ENCODE measurements at regions not wholly inside any gene's neighbourhood (a gene's known extent, or its start where the extent isn't known, plus 50 kb on each side); places are given as distances from the start of the nearest gene placed in this dataset.

DNA sequence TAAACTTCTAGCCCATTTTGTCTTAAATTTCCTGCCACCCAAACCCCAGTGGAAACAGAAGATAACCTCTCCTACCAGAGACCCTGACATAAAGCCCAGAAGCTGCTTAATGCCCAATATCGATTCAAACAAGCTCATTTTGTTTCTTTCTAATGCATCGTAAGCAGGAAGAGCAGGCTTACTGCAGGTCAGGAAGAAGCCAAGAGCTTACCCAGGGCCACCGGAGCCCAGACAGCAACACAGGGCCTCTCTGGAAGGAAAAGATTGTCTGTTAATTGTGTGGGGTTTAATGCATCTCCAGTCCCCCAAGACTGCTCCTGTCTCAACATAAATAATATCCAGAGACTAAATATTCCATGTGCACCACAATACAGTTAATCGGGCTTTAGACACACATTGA, 177.3 kb upstream of the NOCT start:
- no peaks in the 10 kb centered on the region for H3K27me3 ChIP-seq (ENCODE audit: insufficient read depth, low read length, poor library complexity, severe bottlenecking)
- no peaks in the 10 kb centered on the region for H3K9me2 ChIP-seq (replicated peaks; ENCODE audit: low read depth, low read length)
- H3K36me3 ChIP-seq (ENCODE audit: insufficient read depth, low read length), result no peaks in the 10 kb centered on the region
- H4K20me1 ChIP-seq (ENCODE audit: insufficient read depth, low read length, poor library complexity, severe bottlenecking), result no peaks in the 10 kb centered on the region
- no peaks in the 10 kb centered on the region for H3K4me1 ChIP-seq (ENCODE audit: insufficient read depth, low read length, poor library complexity, severe bottlenecking)
- no peaks in the 10 kb centered on the region for H3K79me2 ChIP-seq (ENCODE audit: insufficient read depth, low read length)
- H3K4me3 ChIP-seq (ENCODE audit: low read length, poor library complexity, severe bottlenecking), result no peak overlapping the region
- TF ChIP-seq, protein P1, sequence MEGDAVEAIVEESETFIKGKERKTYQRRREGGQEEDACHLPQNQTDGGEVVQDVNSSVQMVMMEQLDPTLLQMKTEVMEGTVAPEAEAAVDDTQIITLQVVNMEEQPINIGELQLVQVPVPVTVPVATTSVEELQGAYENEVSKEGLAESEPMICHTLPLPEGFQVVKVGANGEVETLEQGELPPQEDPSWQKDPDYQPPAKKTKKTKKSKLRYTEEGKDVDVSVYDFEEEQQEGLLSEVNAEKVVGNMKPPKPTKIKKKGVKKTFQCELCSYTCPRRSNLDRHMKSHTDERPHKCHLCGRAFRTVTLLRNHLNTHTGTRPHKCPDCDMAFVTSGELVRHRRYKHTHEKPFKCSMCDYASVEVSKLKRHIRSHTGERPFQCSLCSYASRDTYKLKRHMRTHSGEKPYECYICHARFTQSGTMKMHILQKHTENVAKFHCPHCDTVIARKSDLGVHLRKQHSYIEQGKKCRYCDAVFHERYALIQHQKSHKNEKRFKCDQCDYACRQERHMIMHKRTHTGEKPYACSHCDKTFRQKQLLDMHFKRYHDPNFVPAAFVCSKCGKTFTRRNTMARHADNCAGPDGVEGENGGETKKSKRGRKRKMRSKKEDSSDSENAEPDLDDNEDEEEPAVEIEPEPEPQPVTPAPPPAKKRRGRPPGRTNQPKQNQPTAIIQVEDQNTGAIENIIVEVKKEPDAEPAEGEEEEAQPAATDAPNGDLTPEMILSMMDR (conservative IDR thresholded peaks at IDR 0.05; ENCODE audit: low read length), result no peak
- TF ChIP-seq EZH2phosphoT487 (IDR thresholded peaks at IDR 0.05; ENCODE audit: borderline replicate concordance), result no peak
- H3K9me3 ChIP-seq (ENCODE audit: insufficient read depth, low read depth, low read length), result no peaks in the 10 kb centered on the region
- no peak overlapping the region for H3K9ac ChIP-seq (ENCODE audit: low read depth, low read length, poor library complexity, severe bottlenecking)
- no peaks in the 10 kb centered on the region for H3F3A ChIP-seq (ENCODE audit: low read depth)
- H3K4me2 ChIP-seq (ENCODE audit: low read depth, low read length, poor library complexity, severe bottlenecking), result no peak overlapping the region
- no peak overlapping the region for H2AFZ ChIP-seq (ENCODE audit: low read length)

DNA sequence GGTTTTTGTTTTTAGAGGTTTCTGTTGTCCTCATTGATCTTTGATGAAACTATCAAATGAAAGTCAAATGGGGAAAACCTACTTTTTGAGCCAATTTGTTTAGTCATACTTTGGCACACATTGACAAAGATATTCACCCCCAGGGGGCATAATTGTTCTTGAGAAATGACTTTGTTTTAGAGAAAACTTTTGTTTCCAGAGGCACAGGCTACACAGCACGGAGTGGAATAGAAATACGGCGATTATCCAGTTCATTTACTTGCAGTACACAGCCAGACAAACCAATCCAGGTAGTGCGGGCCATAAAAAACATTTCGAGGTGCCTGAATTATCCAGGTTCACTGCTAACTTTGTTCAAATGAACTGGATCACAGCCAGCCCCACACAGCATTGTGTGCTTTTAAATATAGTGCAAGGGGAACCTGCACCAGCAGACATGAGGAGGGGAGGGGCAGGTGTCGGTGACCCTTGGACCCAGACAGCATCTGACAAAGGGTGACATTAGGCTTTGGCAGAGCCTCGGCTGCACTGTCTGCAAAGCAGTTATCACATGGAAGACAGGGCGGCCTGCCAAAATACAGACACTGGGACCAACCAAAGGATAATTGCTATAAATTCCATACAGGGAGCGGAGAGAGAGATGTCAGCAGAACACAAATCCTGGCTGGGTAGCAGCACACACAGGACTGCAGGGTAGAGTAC, 179.6 kb upstream of the NOCT start:
- Histone ChIP-seq H3K79me2 (ENCODE audit: insufficient read depth, low read length) (no peaks in the 10 kb centered on the region), H3K4me2 (ENCODE audit: low read depth, low read length, poor library complexity, severe bottlenecking) (no peak overlapping the region), H2AFZ (ENCODE audit: low read length) (no peak overlapping the region), H3K9me2 (replicated peaks; ENCODE audit: low read depth, low read length) (no peaks in the 10 kb centered on the region), H3F3A (ENCODE audit: low read depth) (no peaks in the 10 kb centered on the region), H3K9ac (ENCODE audit: low read depth, low read length, poor library complexity, severe bottlenecking) (no peak overlapping the region), H3K27me3 (ENCODE audit: insufficient read depth, low read length, poor library complexity, severe bottlenecking) (no peaks in the 10 kb centered on the region), H4K20me1 (ENCODE audit: insufficient read depth, low read length, poor library complexity, severe bottlenecking) (no peaks in the 10 kb centered on the region), H3K9me3 (ENCODE audit: insufficient read depth, low read depth, low read length) (no peaks in the 10 kb centered on the region), H3K4me1 (ENCODE audit: insufficient read depth, low read length, poor library complexity, severe bottlenecking) (no peaks in the 10 kb centered on the region), H3K36me3 (ENCODE audit: insufficient read depth, low read length) (no peaks in the 10 kb centered on the region), H3K4me3 (ENCODE audit: low read length, poor library complexity, severe bottlenecking) (no peak overlapping the region)
- TF ChIP-seq EZH2phosphoT487 (IDR thresholded peaks at IDR 0.05; ENCODE audit: borderline replicate concordance), result no peak
- TF ChIP-seq, protein P1 (conservative IDR thresholded peaks at IDR 0.05; ENCODE audit: low read length), result peak; percentile 50

DNA sequence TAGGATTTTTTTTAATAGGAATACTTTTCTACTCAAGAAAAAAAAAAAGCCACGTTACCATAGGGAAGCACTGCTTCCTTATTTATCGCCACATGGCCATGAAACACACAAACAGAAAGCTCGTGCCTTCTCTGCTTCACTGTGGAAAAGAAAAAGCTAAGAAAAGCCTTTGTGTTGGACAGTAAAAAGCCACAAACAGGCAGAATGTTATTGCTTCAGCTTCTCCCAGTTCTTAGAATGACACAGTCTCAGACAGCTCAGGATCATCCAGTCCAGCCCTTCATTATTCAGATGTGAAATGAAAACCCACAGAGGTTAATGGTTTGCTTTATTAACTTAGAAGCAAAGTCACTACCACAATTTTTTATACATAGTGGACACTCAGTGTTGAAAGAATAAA, 181.6 kb upstream of the NOCT start:
- Histone ChIP-seq H3K4me2 (ENCODE audit: low read depth, low read length, poor library complexity, severe bottlenecking) (no peak overlapping the region), H3K79me2 (ENCODE audit: insufficient read depth, low read length) (no peaks in the 10 kb centered on the region), H3K9me3 (ENCODE audit: insufficient read depth, low read depth, low read length) (no peaks in the 10 kb centered on the region), H3K9me2 (replicated peaks; ENCODE audit: low read depth, low read length) (no peaks in the 10 kb centered on the region), H4K20me1 (ENCODE audit: insufficient read depth, low read length, poor library complexity, severe bottlenecking) (no peaks in the 10 kb centered on the region), H3K4me1 (ENCODE audit: insufficient read depth, low read length, poor library complexity, severe bottlenecking) (no peaks in the 10 kb centered on the region), H3K9ac (ENCODE audit: low read depth, low read length, poor library complexity, severe bottlenecking) (no peak overlapping the region), H3F3A (ENCODE audit: low read depth) (no peaks in the 10 kb centered on the region), H3K36me3 (ENCODE audit: insufficient read depth, low read length) (no peaks in the 10 kb centered on the region), H3K27me3 (ENCODE audit: insufficient read depth, low read length, poor library complexity, severe bottlenecking) (no peaks in the 10 kb centered on the region), H2AFZ (ENCODE audit: low read length) (no peak overlapping the region; the same call in 1 of the 2 replicates), H3K4me3 (ENCODE audit: low read length, poor library complexity, severe bottlenecking) (no peak overlapping the region)
- TF ChIP-seq, protein P1 (conservative IDR thresholded peaks at IDR 0.05; ENCODE audit: low read length), result no peak
- no peak for TF ChIP-seq EZH2phosphoT487 (IDR thresholded peaks at IDR 0.05; ENCODE audit: borderline replicate concordance)
